GM23338 (cell line): ENCODE measurements at regions not wholly inside any gene's neighbourhood (a gene's known extent, or its start where the extent isn't known, plus 50 kb on each side); places are given as distances from the start of the nearest gene placed in this dataset.

Experiments used
- CTCF ChIP-seq, 2 experiments: fragments of 200-600 bp in 1 of 2; sonication (generic) in 1 of 2; conservative IDR thresholded peaks; 2 replicates each; pipeline versions ENCODE4 v1.5.1 to v1.6.1; 2016 to 2017; ENCODE audit warnings: antibody characterized with exemption in 2 of 2, low read depth in 2 of 2, mild to moderate bottlenecking in 2 of 2, moderate library complexity in 1 of 2
- POLR2AphosphoS5 ChIP-seq: IDR thresholded peaks from 2 replicates; pipeline ENCODE4 v1.6.1; 2016; ENCODE audit warnings: antibody characterized with exemption, low read depth
- REST ChIP-seq: IDR thresholded peaks from one replicate; pipeline ENCODE4 v1.6.1; 2018; ENCODE audit warnings: antibody characterized with exemption; ENCODE audit not compliant: unreplicated experiment

- TF ChIP-seq POLR2AphosphoS5 (no peak), REST (no peak), CTCF (conservative IDR thresholded peaks at IDR 0.05; ENCODE audit: low read depth in 2 of 2) (no peak)
Measured at GRCh38 chr1:199079994-199080393, 441.2 kb downstream of the PTPRC start.
